GM19240 (cell line): ENCODE measurements at regions not wholly inside any gene's neighbourhood (a gene's known extent, or its start where the extent isn't known, plus 50 kb on each side); places are given as distances from the start of the nearest gene placed in this dataset.

Source experiments
- DNase-seq: peaks from one replicate; pipeline ENCODE4 v3.0.0; 2011; ENCODE audit warnings: low spot score; ENCODE audit not compliant: insufficient read length

GRCh38 chr1:29786791-29787732, 550.7 kb downstream of the PTPRU start:
- DNase-seq: no peak

- DNase-seq: no peak
Measured at GRCh38 chr1:29786195-29786594, 549.9 kb downstream of the PTPRU start.

DNA sequence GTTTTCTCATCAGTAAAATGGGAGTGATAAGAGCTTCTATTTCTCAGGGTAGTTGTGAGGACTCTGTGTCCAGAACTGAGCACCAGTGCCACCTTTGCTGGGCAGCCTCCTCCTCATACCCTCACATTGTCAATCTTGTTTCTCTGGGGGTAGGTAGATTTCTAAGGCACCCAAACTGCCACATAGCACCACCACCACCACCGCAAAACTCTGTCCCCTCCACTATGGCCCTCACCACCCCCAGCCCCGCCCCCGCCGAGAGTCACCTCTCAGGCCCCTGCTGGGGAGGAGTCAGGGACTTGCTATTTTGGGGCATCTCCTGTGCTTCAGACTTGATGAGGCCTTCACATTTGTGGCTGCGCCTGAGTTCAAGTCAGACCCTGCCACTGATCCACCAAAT, 549.2 kb downstream of the PTPRU start:
- no peak for DNase-seq

DNA sequence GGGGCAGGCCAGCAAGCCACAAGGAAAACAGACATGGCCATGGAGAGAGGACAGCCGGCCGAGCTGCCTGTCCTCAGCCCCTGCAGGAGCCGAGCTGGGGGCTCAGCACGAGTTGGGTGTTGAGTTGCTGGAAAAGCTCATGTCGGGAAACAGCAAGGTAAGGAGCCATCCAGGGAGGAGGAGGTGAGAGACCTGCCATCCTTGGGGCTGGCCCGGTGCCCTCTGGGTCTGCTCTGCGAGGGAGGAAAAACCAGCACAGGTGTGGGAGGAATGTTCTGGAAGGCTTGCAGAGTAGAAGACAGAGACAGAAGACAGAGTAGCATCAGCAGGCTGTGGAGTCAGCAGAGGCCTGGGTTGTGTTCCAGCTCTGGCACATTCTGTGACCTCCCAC, 548.8 kb downstream of the PTPRU start:
- no peak for DNase-seq

- no peak for DNase-seq
Measured at GRCh38 chr1:29784276-29785136, 548.2 kb downstream of the PTPRU start.

DNA sequence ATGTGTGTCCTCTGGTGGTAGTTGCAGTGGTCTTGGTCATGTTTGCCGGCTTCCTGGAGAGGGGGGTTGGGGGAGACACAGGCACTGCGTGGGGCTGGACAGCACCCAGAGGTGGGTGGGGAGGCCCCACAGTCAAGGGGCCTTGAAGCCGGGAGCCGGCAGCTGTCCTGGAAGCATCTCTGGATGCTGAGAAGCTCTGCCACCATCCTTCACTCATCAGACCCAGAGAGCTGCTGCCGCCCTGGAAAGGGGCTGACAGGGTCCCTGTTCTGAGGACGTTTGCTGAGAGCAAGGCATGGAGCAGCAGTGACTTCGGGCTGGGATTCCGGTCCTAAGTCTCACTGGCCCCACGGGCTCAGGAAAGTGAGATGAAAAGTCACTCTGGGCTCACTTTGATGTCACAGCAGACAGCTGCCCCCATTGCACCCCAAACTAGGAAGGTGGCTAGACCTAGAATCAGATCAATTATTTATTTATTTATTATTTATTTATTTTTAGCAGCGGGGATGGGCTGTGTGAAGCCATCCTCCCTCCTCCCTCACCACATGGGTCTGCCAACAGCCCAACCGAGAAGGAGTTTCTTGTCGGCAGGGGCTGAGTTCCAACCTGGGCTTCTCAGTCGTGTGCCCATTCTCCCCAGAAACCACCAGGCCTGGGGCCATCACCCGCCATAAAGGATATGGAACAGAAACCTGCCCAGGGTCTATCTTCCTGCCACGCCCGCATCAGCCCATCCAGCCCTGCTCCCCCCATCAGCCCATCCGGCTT, 547.4 kb downstream of the PTPRU start:
- no peak for DNase-seq

GRCh38 chr1:29782846-29783507, 546.7 kb downstream of the PTPRU start:
- no peak for DNase-seq

- no peak for DNase-seq
Measured at GRCh38 chr1:29779146-29779545, 542.8 kb downstream of the PTPRU start.

DNA sequence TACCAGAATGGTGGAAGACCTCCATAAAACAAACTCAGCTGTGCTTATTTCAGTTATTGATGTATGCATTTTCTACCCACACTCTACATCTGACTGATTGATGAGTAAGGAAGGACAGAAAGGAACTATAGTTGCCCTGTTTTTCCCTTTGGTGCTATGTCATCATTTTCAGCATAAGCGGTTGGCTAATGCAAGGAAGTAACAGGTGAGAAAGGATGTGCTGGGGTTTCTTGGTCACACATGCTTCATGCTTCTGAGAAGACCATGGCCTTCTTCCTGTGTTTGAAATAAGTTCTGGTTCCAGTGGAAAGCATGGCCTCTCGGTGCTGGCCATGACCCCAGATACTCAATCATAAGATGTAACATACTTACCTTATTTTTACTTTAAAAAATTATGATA, 541.2 kb downstream of the PTPRU start:
- no peak for DNase-seq

GRCh38 chr1:29774355-29774754, 538.0 kb downstream of the PTPRU start:
- DNase-seq: no peak

- DNase-seq: no peak
Measured at GRCh38 chr1:29772584-29773100, 536.3 kb downstream of the PTPRU start.

DNA sequence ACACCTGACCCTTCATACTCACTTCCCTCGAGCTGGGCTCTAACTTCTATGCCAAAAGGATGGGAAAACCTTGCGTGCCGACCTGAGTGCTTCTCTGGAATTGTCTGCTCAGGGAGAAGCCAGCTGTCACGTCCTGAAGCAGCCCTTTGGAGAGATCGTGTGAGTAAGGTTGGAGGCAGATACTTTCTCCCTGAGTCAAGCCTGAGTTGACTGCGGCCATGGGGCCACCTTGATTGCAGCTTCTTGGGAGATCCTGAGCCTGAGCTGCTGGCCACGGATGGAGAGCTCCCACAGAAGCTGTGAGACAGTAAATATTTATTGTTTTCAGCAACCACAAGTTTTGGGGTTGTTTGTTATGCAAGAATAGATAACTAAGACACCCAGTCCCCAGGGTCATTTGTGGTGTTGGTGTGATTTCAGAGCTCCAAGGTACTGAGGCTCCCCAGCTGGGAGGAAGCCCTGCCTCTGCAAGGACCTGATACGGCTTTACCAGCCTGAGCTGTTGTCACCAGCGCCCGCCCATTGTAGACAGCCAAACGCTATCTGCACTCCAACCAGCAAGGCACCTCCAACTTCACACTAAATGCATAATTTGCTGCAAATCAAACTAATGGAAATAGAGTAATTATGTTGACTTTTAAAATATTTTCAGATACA, 531.6 kb downstream of the PTPRU start:
- no peak for DNase-seq

DNA sequence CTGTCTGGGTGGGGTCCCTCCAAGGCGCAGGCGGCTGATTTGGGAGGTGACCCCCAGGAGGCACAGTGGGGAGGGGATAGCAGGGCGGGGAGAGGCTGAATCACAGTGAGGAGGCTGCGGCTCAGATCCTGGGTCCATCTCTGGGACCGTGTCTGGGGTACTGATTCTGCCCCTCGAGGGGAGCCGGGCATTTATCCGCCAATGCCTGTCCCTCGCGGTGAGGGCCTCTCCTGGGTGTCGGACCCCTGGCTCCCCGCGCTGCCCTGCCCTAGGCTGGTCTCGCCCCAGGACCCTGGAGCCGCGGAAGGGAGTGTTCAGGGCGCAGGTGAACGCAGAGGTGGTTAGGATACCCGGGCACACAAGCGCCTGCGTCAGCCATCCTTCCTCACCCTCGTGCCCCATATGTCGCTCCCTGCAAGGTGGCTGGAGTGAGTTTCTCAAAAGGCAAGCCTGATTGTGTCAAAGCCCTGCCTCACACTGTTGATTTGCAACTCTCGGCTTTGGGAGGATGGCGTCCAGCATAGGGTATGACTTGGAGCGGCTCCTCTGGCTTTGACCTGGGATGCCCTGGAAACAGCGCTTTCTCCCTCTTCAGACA, 530.9 kb downstream of the PTPRU start:
- DNase-seq: no peak

DNA sequence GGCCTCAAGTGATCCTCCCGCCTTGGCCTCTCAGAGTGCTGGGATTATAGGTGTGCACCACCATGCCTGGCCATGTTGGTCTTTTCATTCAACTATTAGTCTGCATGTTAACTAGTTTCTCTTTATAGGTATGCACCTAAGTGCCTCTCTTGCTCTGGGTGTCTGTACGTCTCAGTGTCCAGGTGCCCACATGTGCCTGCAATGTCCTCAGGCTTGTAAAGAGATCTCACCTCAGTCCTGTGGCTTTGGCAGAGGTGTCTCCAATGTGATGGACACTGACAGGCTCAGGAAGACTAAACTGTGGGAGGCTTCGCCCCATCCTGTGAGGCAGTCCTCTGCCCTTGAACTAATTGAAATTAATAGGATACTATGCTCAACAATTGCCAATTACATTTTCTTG, 526.3 kb downstream of the PTPRU start:
- no peak for DNase-seq

- DNase-seq: no peak
Measured at GRCh38 chr1:29761159-29761928, 525.0 kb downstream of the PTPRU start.

DNA sequence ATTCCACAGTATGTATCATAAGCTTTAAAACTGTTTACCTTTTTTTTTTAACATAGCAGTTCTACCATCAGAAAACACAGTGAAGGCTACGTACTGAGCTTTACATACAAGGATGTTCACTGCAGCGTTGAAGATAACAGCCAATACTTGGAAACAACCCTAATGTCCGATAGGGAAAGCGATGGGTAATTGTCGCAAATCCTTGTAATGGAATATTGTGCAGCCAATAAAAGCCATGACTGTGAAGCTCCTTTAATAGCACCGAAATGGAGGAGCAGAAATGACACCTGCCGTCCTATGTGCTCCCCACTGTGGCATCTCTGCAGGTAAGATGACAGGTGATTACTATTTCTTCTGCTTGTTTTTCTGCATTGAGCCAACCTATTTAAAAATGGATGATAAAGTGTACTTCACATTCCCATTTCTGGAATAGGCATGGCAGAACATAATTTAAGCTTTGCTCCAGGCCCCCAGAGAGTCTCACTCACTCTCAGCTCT, 523.8 kb downstream of the PTPRU start:
- DNase-seq: no peak

- DNase-seq: no peak
Measured at GRCh38 chr1:29758781-29759499, 522.6 kb downstream of the PTPRU start.
